ENCODE measurements at regions not wholly inside any gene's neighbourhood (a gene's known extent, or its start where the extent isn't known, plus 50 kb on each side); places are given as distances from the start of the nearest gene placed in this dataset.
"Not testable (repeated sequence)": the region's sequence is repeated elsewhere in the genome, so short reads cannot be mapped to it uniquely, and the experiment has no call there.

GRCh38 chr1:148432318-148432717, 50.8 kb downstream of the PPIAL4G start:
- not testable (repeated sequence) for DNase-seq

- not testable (repeated sequence) for DNase-seq
Observed at GRCh38 chr1:148429856-148430255, 53.2 kb downstream of the PPIAL4G start.

GRCh38 chr1:148426940-148427611, 56.0 kb downstream of the PPIAL4G start:
- not testable (repeated sequence) for DNase-seq

GRCh38 chr1:148426385-148426784, 56.7 kb downstream of the PPIAL4G start:
- not testable (repeated sequence) for DNase-seq

- DNase-seq: not testable (repeated sequence)
Observed at GRCh38 chr1:148424143-148425003, 58.7 kb downstream of the PPIAL4G start.

GRCh38 chr1:148422921-148423320, 60.2 kb downstream of the PPIAL4G start:
- not testable (repeated sequence) for DNase-seq

GRCh38 chr1:148417241-148417640, 65.9 kb downstream of the PPIAL4G start:
- DNase-seq: not testable (repeated sequence)

- DNase-seq: not testable (repeated sequence)
Observed at GRCh38 chr1:148413385-148413784, 69.7 kb downstream of the PPIAL4G start.

GRCh38 chr1:148404786-148405568, 78.1 kb downstream of the PPIAL4G start:
- not testable (repeated sequence) for DNase-seq

- not testable (repeated sequence) for DNase-seq
Observed at GRCh38 chr1:148403925-148404324, 79.2 kb downstream of the PPIAL4G start.

- DNase-seq: not testable (repeated sequence)
Observed at GRCh38 chr1:148403085-148403456, 80.0 kb downstream of the PPIAL4G start.

GRCh38 chr1:148402152-148403084, 80.7 kb downstream of the PPIAL4G start:
- DNase-seq: peak; percentile 98

GRCh38 chr1:148397516-148397915, 85.6 kb downstream of the PPIAL4G start:
- DNase-seq: not testable (repeated sequence)

GRCh38 chr1:148392505-148392904, 90.6 kb downstream of the PPIAL4G start:
- DNase-seq: not testable (repeated sequence)

- DNase-seq: not testable (repeated sequence)
Observed at GRCh38 chr1:148391323-148391722, 91.8 kb downstream of the PPIAL4G start.

- DNase-seq: no peak
Observed at GRCh38 chr1:148389027-148389339, 94.1 kb downstream of the PPIAL4G start.

GRCh38 chr1:148388260-148389026, 94.7 kb downstream of the PPIAL4G start:
- peak; percentile 98 for DNase-seq

GRCh38 chr1:148387949-148388259, 95.2 kb downstream of the PPIAL4G start:
- not testable (repeated sequence) for DNase-seq

GRCh38 chr1:148387122-148387948, 95.8 kb downstream of the PPIAL4G start:
- peak; percentile 37 for DNase-seq

GRCh38 chr1:148386617-148387016, 96.5 kb downstream of the PPIAL4G start:
- no peak for DNase-seq

- DNase-seq: not testable (repeated sequence)
Observed at GRCh38 chr1:148386031-148386398, 97.1 kb downstream of the PPIAL4G start.
